HepG2 (cell line): ENCODE measurements at regions not wholly inside any gene's neighbourhood (a gene's known extent, or its start where the extent isn't known, plus 50 kb on each side); places are given as distances from the start of the nearest gene placed in this dataset.

Experiments used
- ATAC-seq: fragments of 200-7000 bp; cut with Tn5 transposase; 3 replicates; pipeline ENCODE4 v1.9.1; 2020; ENCODE audit warnings: mild to moderate bottlenecking, moderate library complexity
- BruUV-seq: library from RNA; stranded (reverse); fragments of 400-500 nt; replicated peaks from 2 replicates; lab custom pipeline; 2021; lab: Mats Ljungman, UMichigan
- CTCF ChIA-PET: fragments of 300-600 bp; formaldehyde crosslinking; extraction: SDS; loops from one replicate; lab custom pipeline; 2021; ENCODE audit warnings: low total read pairs, inconsistent platforms, low intra/inter-chr PET ratio; lab: Yijun Ruan, JAX
- POLR2A ChIA-PET: fragments of 350-600 bp; sonication (Branson Sonifier 250); formaldehyde crosslinking; loops from one replicate; lab custom pipeline; 2020; ENCODE audit warnings: antibody characterized with exemption, inconsistent platforms; lab: Yijun Ruan, JAX
- DNase-seq: peaks from one replicate; pipeline ENCODE4 v3.0.0-alpha.2; 2015; ENCODE audit warnings: low spot score
- FAIRE-seq: peaks from 3 replicates; lab custom pipeline; 2011; peaks lifted over from hg19 to GRCh38; lab: Jason Lieb, UNC
- H2AFZ ChIP-seq: one replicate; pipeline ENCODE4 v1.6.1; 2011; ENCODE audit warnings: low read length, inconsistent platforms
- H3K27ac ChIP-seq: fragments of 300-600 bp; 3 replicates; pipeline ENCODE4 v1.8.0; 2011; ENCODE audit warnings: mixed run types, mild to moderate bottlenecking, mixed read lengths, low read length, inconsistent platforms; ENCODE audit not compliant: insufficient read depth; ENCODE audit errors: extremely low read length
- H3K27me3 ChIP-seq, 2 experiments: fragments of 200-600 bp in 1 of 2; 2 replicates in 1 of 2; 3 replicates in 1 of 2; pipeline versions ENCODE4 v1.6.0 to v1.8.0; 2011; ENCODE audit warnings: low read length in 2 of 2, mild to moderate bottlenecking in 2 of 2, moderate library complexity in 2 of 2, inconsistent platforms in 1 of 2; ENCODE audit not compliant: insufficient read depth in 2 of 2, control insufficient read depth in 1 of 2
- H3K36me3 ChIP-seq, 2 experiments: fragments of 200-600 bp in 1 of 2; replicated peaks in 1 of 2; 2 replicates in 1 of 2; 3 replicates in 1 of 2; pipeline versions ENCODE4 v1.5.1 to v1.8.0; 2011; ENCODE audit warnings: low read length in 2 of 2, inconsistent platforms in 1 of 2; ENCODE audit not compliant: insufficient read depth in 2 of 2, control insufficient read depth in 1 of 2
- H3K4me1 ChIP-seq: 2 replicates; pipeline ENCODE4 v1.5.1; 2012; ENCODE audit warnings: low read length, inconsistent platforms; ENCODE audit not compliant: insufficient read depth
- H3K4me2 ChIP-seq: 2 replicates; pipeline ENCODE4 v1.6.0; 2011; ENCODE audit warnings: low read depth, low read length, inconsistent platforms
- H3K4me3 ChIP-seq, 3 experiments: fragments of 200-600 bp in 1 of 3; sonication (generic), shearing (Covaris generic) in 1 of 3; replicated peaks in 1 of 3; 2 replicates each; pipeline ENCODE4 v1.5.1; 2011 to 2016; ENCODE audit warnings: low read length in 3 of 3, inconsistent platforms in 2 of 3, low read depth in 2 of 3, mild to moderate bottlenecking in 2 of 3, control low read depth in 1 of 3, mixed read lengths in 1 of 3; ENCODE audit not compliant: insufficient read depth in 1 of 3
- H3K79me2 ChIP-seq: one replicate; pipeline ENCODE4 v1.6.1; 2011; ENCODE audit warnings: low read length, inconsistent platforms; ENCODE audit not compliant: insufficient read depth
- H3K9ac ChIP-seq: 2 replicates; pipeline ENCODE4 v1.6.0; 2011; ENCODE audit warnings: mild to moderate bottlenecking, low read depth, low read length, inconsistent platforms; ENCODE audit not compliant: insufficient read depth
- H3K9me3 ChIP-seq: 2 replicates; pipeline ENCODE4 v1.5.1; 2012; ENCODE audit warnings: mild to moderate bottlenecking, low read length
- H4K20me1 ChIP-seq: 2 replicates; pipeline ENCODE4 v1.6.0; 2011; ENCODE audit warnings: inconsistent platforms, mild to moderate bottlenecking, low read length, moderate library complexity; ENCODE audit not compliant: insufficient read depth
- MAFK ChIP-seq, 2 experiments: IDR thresholded peaks in 1 of 2; conservative IDR thresholded peaks in 1 of 2; 2 replicates each; pipeline ENCODE4 v1.6.1; 2011; ENCODE audit warnings: improper control_type of control experiment in 2 of 2, low read length in 2 of 2
- ZNF280D ChIP-seq: sonication (generic); formaldehyde crosslinking; IDR thresholded peaks from 2 replicates; pipeline ENCODE4 v1.5.1; 2020; ENCODE audit warnings: mild to moderate bottlenecking, missing genetic modification reagents
- ZNF720 ChIP-seq: sonication (generic); formaldehyde crosslinking; IDR thresholded peaks from 2 replicates; pipeline ENCODE4 v1.4.0; 2020; ENCODE audit warnings: missing genetic modification reagents
- WGBS: methylation state at CpG from one replicate; pipeline ENCODE4 v1.1.6; 2017; ENCODE audit warnings: low lambda C conversion rate; 5-methylcytosine and 5-hydroxymethylcytosine counted together
- in situ Hi-C: cut with HindIII; loops from 2 replicates; pipeline ENCODE4 v1.10.0; 2017; ENCODE audit warnings: low pct_unique_long_range_greater_than_20kb; ENCODE audit not compliant: extremely low pct_ligation_motif_present
- intact Hi-C: fragments of 100-400 bp; cut with micrococcal nuclease; formaldehyde crosslinking; loops from one replicate; pipeline ENCODE4 v1.10.0; 2022; ENCODE audit not compliant: unreplicated experiment

- H4K20me1 ChIP-seq = no peaks in the 10 kb centered on the region
- no peak overlapping the region for H3K4me2 ChIP-seq
- peaks cover 7% of the 10 kb centered on the region; the same call in 1 of the 2 replicates for H3K9me3 ChIP-seq
- CTCF ChIA-PET = no interaction called here
- intact Hi-C loops (no loop called here), in situ Hi-C loops (no loop called here)
- ATAC-seq (no peak), DNase-seq (no peak), FAIRE-seq (no peak)
- H3K27me3 ChIP-seq = no peaks in the 10 kb centered on the region
- BruUV-seq = no TSS peak
- H3K4me3 ChIP-seq = no peak overlapping the region
- POLR2A ChIA-PET = no interaction called here
- no peaks in the 10 kb centered on the region for H3K79me2 ChIP-seq
- no peak overlapping the region for H2AFZ ChIP-seq
- WGBS = 93% methylated on average over 118 of the region's 118 CpGs
- no peaks in the 10 kb centered on the region for H3K36me3 ChIP-seq
- H3K27ac ChIP-seq = no peak overlapping the region
- H3K4me1 ChIP-seq = no peaks in the 10 kb centered on the region
- TF ChIP-seq ZNF720 (CRISPR knock-in tag) (no peak), MAFK (conservative IDR thresholded peaks at IDR 0.05 in 1 of 2, IDR thresholded peaks at IDR 0.05 in 1 of 2; ENCODE audit: low read length in 2 of 2) (peak in 1 of 2 experiments; percentile 28; a peak in 2 of 4 replicates)
- no peak overlapping the region for H3K9ac ChIP-seq
Measured at GRCh38 chr17:26773189-26774188, 520.4 kb upstream of the WSB1 start.

DNA sequence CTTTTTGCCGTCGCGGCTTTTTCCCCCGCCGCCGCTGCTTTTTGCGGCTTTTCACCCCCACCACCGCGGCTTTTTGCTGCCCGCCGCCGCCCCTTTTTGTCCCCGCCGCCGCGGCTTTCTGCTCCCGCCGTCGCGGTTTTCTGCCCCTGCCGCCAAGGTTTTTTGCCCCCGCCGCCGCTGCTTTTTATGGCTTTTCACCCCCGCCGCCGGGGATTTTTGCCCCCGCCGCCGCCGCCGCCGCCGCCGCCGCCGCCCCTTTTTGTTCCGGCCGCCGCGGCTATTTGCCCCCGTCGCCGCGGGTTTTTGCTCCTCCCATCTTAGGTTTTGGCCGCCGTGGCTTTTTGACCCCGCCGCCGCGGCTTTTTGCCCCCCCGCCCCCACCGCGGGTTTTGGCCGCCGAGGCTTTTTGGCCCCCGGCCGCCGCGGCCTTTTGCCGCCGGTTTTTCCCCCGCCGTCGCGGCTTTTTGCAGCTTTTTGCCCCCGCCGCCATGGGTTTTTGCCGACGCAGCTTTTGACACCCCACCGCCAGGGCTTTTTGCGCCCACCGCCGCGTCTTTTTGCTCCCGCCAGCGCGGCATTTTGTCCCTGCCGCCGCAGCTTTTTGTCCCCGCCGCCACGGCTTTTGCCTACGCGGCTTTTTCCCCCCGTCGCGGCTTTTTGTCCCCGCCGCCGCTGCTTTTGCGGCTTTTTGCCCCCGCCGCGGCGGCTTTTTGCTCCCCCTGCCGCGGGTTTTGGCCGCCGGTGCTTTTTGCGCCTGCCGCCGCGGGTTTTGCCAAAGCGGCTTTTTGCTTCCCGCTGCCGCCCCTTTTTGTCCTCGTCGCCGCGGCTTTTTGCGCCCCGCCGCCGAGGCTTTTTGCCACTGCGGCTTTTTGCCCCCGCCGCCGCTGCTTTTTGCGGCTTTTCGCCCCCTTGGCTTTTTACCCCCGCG, 519.4 kb upstream of the WSB1 start:
- Histone ChIP-seq H3K9me3 (peaks cover 3% of the 10 kb centered on the region), H3K27me3 (no peaks in the 10 kb centered on the region), H3K4me2 (no peak overlapping the region), H3K27ac (no peak overlapping the region), H3K4me3 (no peak overlapping the region), H3K79me2 (no peaks in the 10 kb centered on the region), H3K4me1 (no peaks in the 10 kb centered on the region), H2AFZ (no peak overlapping the region), H4K20me1 (no peaks in the 10 kb centered on the region), H3K36me3 (no peaks in the 10 kb centered on the region), H3K9ac (no peak overlapping the region)
- CTCF ChIA-PET = no interaction called here
- POLR2A ChIA-PET = no interaction called here
- ATAC-seq (no peak), DNase-seq (no peak), FAIRE-seq (no peak)
- in situ Hi-C loops (no loop called here), intact Hi-C loops (no loop called here)
- TF ChIP-seq ZNF280D (CRISPR knock-in tag) = no peak
- TF ChIP-seq MAFK (conservative IDR thresholded peaks at IDR 0.05 in 1 of 2, IDR thresholded peaks at IDR 0.05 in 1 of 2; ENCODE audit: low read length in 2 of 2) = peak in 1 of 2 experiments; percentile 12; a peak in 1 of 4 replicates
- 95% methylated on average over 123 of the region's 123 CpGs for WGBS
- BruUV-seq = no TSS peak
